PC-3 (cell line): ENCODE measurements at regions not wholly inside any gene's neighbourhood (a gene's known extent, or its start where the extent isn't known, plus 50 kb on each side); places are given as distances from the start of the nearest gene placed in this dataset.

ENCODE experiments used
- ATAC-seq: fragments of 200-7000 bp; cut with Tn5 transposase; 2 replicates; pipeline ENCODE4 v1.9.1; 2020; ENCODE audit warnings: mild to moderate bottlenecking, moderate library complexity
- BruUV-seq: library from RNA; stranded (reverse); fragments of 400-500 nt; replicated peaks from 2 replicates; lab custom pipeline; 2021; lab: Mats Ljungman, UMichigan
- CTCF ChIA-PET: fragments of 300-600 bp; sonication (Branson Sonifier 250); formaldehyde crosslinking; loops from one replicate; lab custom pipeline; 2022; ENCODE audit warnings: antibody characterized with exemption; lab: Charles Lee
- POLR2A ChIA-PET: fragments of 300-600 bp; sonication (Branson Sonifier 250); formaldehyde crosslinking; loops from one replicate; lab custom pipeline; 2022; ENCODE audit warnings: antibody characterized with exemption; ENCODE audit not compliant: unreplicated experiment; lab: Charles Lee
- DNase-seq: peaks from one replicate; pipeline ENCODE4 v3.0.0-alpha.2; 2015
- H2AFZ ChIP-seq: fragments of 300-600 bp; sonication (generic); 2 replicates; pipeline ENCODE4 v1.6.0; 2016; ENCODE audit warnings: antibody characterized with exemption, low read length
- H3F3A ChIP-seq: fragments of 300-600 bp; sonication (generic); one replicate; pipeline ENCODE4 v1.6.0; 2017; ENCODE audit warnings: antibody characterized with exemption, low read length, control low read depth, mild to moderate bottlenecking; ENCODE audit not compliant: unreplicated experiment
- H3K27ac ChIP-seq: fragments of 300-600 bp; sonication (generic); 2 replicates; pipeline ENCODE4 v1.5.1; 2016; ENCODE audit warnings: mild to moderate bottlenecking, low read length
- H3K27me3 ChIP-seq: fragments of 300-600 bp; sonication (generic); 2 replicates; pipeline ENCODE4 v1.6.1; 2016; ENCODE audit warnings: low read length, mixed read lengths
- H3K36me3 ChIP-seq: fragments of 300-600 bp; sonication (generic); 2 replicates; pipeline ENCODE4 v1.6.1; 2016; ENCODE audit warnings: low read depth, mixed run types, low read length, mixed read lengths
- H3K4me1 ChIP-seq: fragments of 300-600 bp; sonication (generic); 2 replicates; pipeline ENCODE4 v1.5.1; 2016; ENCODE audit warnings: low read length; ENCODE audit not compliant: insufficient read depth
- H3K4me2 ChIP-seq: fragments of 300-600 bp; sonication (generic); 2 replicates; pipeline ENCODE4 v1.6.0; 2016; ENCODE audit warnings: low read length
- H3K4me3 ChIP-seq: fragments of 300-600 bp; sonication (generic); 2 replicates; pipeline ENCODE4 v1.5.1; 2016; ENCODE audit warnings: mild to moderate bottlenecking, low read length, mixed read lengths
- H3K79me2 ChIP-seq: fragments of 300-600 bp; sonication (generic); 2 replicates; pipeline ENCODE4 v1.6.1; 2017; ENCODE audit warnings: low read length, mixed read lengths
- H3K9ac ChIP-seq: fragments of 300-600 bp; sonication (generic); 2 replicates; pipeline ENCODE4 v1.6.0; 2016; ENCODE audit warnings: mild to moderate bottlenecking, low read length
- H3K9me2 ChIP-seq: fragments of 300-600 bp; sonication (generic); replicated peaks from 2 replicates; pipeline ENCODE4 v1.6.1; 2016; ENCODE audit warnings: mixed run types, low read length, mixed read lengths
- H3K9me3 ChIP-seq: fragments of 300-600 bp; sonication (generic); 2 replicates; pipeline ENCODE4 v1.6.1; 2016; ENCODE audit warnings: low read length, mixed read lengths
- H4K20me1 ChIP-seq: fragments of 300-600 bp; sonication (generic); 2 replicates; pipeline ENCODE4 v1.6.1; 2016; ENCODE audit warnings: low read length, mixed read lengths
- CTCF ChIP-seq: fragments of 300-600 bp; sonication (generic); conservative IDR thresholded peaks from 2 replicates; pipeline ENCODE4 v1.5.1; 2017; ENCODE audit warnings: antibody characterized with exemption, low read depth, mild to moderate bottlenecking, low read length
- EZH2 ChIP-seq: fragments of 300-600 bp; sonication (generic); IDR thresholded peaks from one replicate; pipeline ENCODE4 v1.6.1; 2017; ENCODE audit warnings: antibody characterized with exemption, mild to moderate bottlenecking, low read length; ENCODE audit not compliant: unreplicated experiment
- EZH2phosphoT487 ChIP-seq: fragments of 300-600 bp; sonication (generic); IDR thresholded peaks from 2 replicates; pipeline ENCODE4 v1.6.1; 2018; ENCODE audit warnings: mild to moderate bottlenecking, antibody characterized with exemption, low read length, borderline replicate concordance
- intact Hi-C: fragments of 100-400 bp; cut with micrococcal nuclease; formaldehyde crosslinking; loops from 2 replicates; pipeline ENCODE4 v1.9.0; 2023

GRCh38 chr9:134536101-134536900, 105.3 kb upstream of the COL5A1 start:
- POLR2A ChIA-PET, result no interaction called here
- Histone ChIP-seq H3F3A (no peaks in the 10 kb centered on the region), H3K9ac (no peak overlapping the region), H3K27ac (no peak overlapping the region), H3K36me3 (no peaks in the 10 kb centered on the region), H3K4me1 (peaks cover 8% of the 10 kb centered on the region; the same call in 1 of the 2 replicates), H3K9me2 (no peaks in the 10 kb centered on the region), H3K79me2 (no peaks in the 10 kb centered on the region), H2AFZ (peak overlapping the region; percentile 55; the same call in 1 of the 2 replicates), H3K4me2 (peak overlapping the region; percentile 44; the same call in 1 of the 2 replicates), H3K9me3 (no peaks in the 10 kb centered on the region), H4K20me1 (no peaks in the 10 kb centered on the region), H3K4me3 (no peak overlapping the region), H3K27me3 (no peaks in the 10 kb centered on the region)
- ATAC-seq, result peak; percentile 48
- CTCF ChIA-PET, result no interaction called here
- peak; percentile 40 for DNase-seq
- intact Hi-C loops, result no loop called here
- no peak for TF ChIP-seq EZH2
- no peak for TF ChIP-seq CTCF
- no peak for TF ChIP-seq EZH2phosphoT487
- no TSS peak for BruUV-seq

GRCh38 chr9:134536931-134537330, 104.7 kb upstream of the COL5A1 start:
- no peaks in the 10 kb centered on the region for H3K79me2 ChIP-seq
- H3K4me3 ChIP-seq, result no peak overlapping the region
- ChIA-PET POLR2A (no interaction called here), CTCF (no interaction called here)
- TF ChIP-seq CTCF (no peak), EZH2 (no peak), EZH2phosphoT487 (no peak)
- peak overlapping the region; percentile 44; the same call in 1 of the 2 replicates for H3K4me2 ChIP-seq
- H3K9ac ChIP-seq, result no peak overlapping the region
- no TSS peak for BruUV-seq
- peaks cover 8% of the 10 kb centered on the region; the same call in 1 of the 2 replicates for H3K4me1 ChIP-seq
- H3K27me3 ChIP-seq, result no peaks in the 10 kb centered on the region
- no peak overlapping the region for H3K27ac ChIP-seq
- no peaks in the 10 kb centered on the region for H3K36me3 ChIP-seq
- H4K20me1 ChIP-seq, result no peaks in the 10 kb centered on the region
- intact Hi-C loops, result no loop called here
- no peaks in the 10 kb centered on the region for H3F3A ChIP-seq
- H3K9me2 ChIP-seq, result no peaks in the 10 kb centered on the region
- no peak for DNase-seq
- H3K9me3 ChIP-seq, result no peaks in the 10 kb centered on the region
- no peak overlapping the region for H2AFZ ChIP-seq
- no peak for ATAC-seq
